ENCODE measurements at regions not wholly inside any gene's neighbourhood (a gene's known extent, or its start where the extent isn't known, plus 50 kb on each side); places are given as distances from the start of the nearest gene placed in this dataset.

GRCh38 chr3:83622526-83622925 is 1336.3 kb upstream of the CADM2 start:
- TF ChIP-seq POLR2A (IDR thresholded peaks at IDR 0.05; ENCODE audit: low read length), result no peak
- TF ChIP-seq GATA1 (IDR thresholded peaks at IDR 0.05; ENCODE audit: low read depth, low read length), result no peak
